Breast epithelium (tissue), 3 donors: ENCODE measurements at regions not wholly inside any gene's neighbourhood (a gene's known extent, or its start where the extent isn't known, plus 50 kb on each side); places are given as distances from the start of the nearest gene placed in this dataset.

Experiments
- POLR2A ChIP-seq: fragments of 450-650 bp; IDR thresholded peaks from one replicate; pipeline ENCODE4 v1.6.1; 2016; ENCODE audit warnings: antibody characterized with exemption, mild to moderate bottlenecking, moderate library complexity
- POLR2AphosphoS5 ChIP-seq, 3 donors: sonication (generic); formaldehyde crosslinking; IDR thresholded peaks; one replicate each; pipeline ENCODE4 v1.6.1; 2017; ENCODE audit warnings: antibody characterized with exemption in 3 of 3
- TF ChIP-seq, protein P1 (sequence below), 3 donors: fragments of 450-650 bp; IDR thresholded peaks; one replicate each; pipeline ENCODE4 v1.5.1; 2016 to 2017; ENCODE audit warnings: antibody characterized with exemption in 3 of 3, mild to moderate bottlenecking in 3 of 3, moderate library complexity in 3 of 3

DNA sequence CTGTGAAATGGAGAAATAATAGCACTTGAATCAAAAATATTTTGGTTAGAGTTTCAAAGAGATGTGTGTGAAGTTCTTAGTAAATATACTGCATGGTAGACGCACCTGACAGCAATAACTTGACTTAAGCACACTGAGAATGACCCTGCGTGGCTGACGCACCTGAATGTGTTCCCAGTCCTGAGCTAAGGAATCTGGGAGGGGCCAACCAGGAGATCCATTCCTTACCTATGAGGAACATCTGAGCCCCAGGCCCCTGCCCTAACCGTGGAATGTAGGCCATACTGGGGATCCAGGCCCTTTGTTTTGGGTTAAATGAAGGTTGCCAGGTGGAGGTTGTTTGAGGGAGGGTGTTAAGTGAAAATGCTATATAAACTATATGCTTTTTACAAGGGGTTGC, 284.4 kb downstream of the RBM43 start:
- TF ChIP-seq, protein P1, sequence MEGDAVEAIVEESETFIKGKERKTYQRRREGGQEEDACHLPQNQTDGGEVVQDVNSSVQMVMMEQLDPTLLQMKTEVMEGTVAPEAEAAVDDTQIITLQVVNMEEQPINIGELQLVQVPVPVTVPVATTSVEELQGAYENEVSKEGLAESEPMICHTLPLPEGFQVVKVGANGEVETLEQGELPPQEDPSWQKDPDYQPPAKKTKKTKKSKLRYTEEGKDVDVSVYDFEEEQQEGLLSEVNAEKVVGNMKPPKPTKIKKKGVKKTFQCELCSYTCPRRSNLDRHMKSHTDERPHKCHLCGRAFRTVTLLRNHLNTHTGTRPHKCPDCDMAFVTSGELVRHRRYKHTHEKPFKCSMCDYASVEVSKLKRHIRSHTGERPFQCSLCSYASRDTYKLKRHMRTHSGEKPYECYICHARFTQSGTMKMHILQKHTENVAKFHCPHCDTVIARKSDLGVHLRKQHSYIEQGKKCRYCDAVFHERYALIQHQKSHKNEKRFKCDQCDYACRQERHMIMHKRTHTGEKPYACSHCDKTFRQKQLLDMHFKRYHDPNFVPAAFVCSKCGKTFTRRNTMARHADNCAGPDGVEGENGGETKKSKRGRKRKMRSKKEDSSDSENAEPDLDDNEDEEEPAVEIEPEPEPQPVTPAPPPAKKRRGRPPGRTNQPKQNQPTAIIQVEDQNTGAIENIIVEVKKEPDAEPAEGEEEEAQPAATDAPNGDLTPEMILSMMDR (IDR thresholded peaks at IDR 0.05) = no peak
- TF ChIP-seq POLR2AphosphoS5 (IDR thresholded peaks at IDR 0.05) = no peak
- TF ChIP-seq POLR2A = no peak
